ENCODE measurements at regions not wholly inside any gene's neighbourhood (a gene's known extent, or its start where the extent isn't known, plus 50 kb on each side); places are given as distances from the start of the nearest gene placed in this dataset.

DNA sequence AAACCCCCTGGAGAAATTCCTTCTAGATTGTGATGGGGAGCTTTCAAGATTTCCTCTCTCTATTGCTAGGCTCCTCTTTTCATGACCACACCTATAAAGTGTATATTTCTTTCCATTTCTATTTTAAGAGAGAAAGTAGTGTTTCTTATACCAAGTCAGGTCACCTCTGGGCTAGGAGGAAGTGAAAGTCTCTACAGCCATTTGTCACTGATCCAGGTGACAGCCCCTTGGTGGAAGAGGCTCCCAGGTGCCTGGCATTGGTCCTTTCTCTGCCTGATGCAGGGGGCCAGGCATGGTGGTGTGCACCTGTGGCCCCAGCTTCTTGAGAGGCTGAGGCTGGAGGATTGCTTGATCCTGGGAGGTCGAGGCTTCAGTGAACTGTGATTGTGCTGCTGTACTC, 64.7 kb downstream of the DHCR7 start:
- Mint-ChIP-seq H3K27me3 (ENCODE audit: insufficient read depth, unreplicated experiment) (peaks cover 18% of the 10 kb centered on the region), H3K36me3 (ENCODE audit: insufficient read depth, unreplicated experiment) (peaks cover 10% of the 10 kb centered on the region), H3K27ac (ENCODE audit: unreplicated experiment) (no peak overlapping the region), H3K9me3 (ENCODE audit: unreplicated experiment) (peaks cover 36% of the 10 kb centered on the region), H3K4me1 (ENCODE audit: low read depth, unreplicated experiment) (peaks cover 11% of the 10 kb centered on the region), H3K4me3 (ENCODE audit: unreplicated experiment) (no peak overlapping the region)
- DNase-seq: no peak
- no TSS peak for BruUV-seq (replicated peaks)
- TF ChIP-seq, protein P1, sequence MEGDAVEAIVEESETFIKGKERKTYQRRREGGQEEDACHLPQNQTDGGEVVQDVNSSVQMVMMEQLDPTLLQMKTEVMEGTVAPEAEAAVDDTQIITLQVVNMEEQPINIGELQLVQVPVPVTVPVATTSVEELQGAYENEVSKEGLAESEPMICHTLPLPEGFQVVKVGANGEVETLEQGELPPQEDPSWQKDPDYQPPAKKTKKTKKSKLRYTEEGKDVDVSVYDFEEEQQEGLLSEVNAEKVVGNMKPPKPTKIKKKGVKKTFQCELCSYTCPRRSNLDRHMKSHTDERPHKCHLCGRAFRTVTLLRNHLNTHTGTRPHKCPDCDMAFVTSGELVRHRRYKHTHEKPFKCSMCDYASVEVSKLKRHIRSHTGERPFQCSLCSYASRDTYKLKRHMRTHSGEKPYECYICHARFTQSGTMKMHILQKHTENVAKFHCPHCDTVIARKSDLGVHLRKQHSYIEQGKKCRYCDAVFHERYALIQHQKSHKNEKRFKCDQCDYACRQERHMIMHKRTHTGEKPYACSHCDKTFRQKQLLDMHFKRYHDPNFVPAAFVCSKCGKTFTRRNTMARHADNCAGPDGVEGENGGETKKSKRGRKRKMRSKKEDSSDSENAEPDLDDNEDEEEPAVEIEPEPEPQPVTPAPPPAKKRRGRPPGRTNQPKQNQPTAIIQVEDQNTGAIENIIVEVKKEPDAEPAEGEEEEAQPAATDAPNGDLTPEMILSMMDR (IDR thresholded peaks at IDR 0.05; ENCODE audit: insufficient read depth in 1 of 2, low read depth in 1 of 2, low read length in 1 of 2, severe bottlenecking in 1 of 2, unreplicated experiment in 1 of 2): no peak
- H3K9me3 ChIP-seq: peaks cover 11% of the 10 kb centered on the region
- no peaks in the 10 kb centered on the region for H3K36me3 ChIP-seq (ENCODE audit: control insufficient read depth, insufficient read depth, low read length)
- ChIA-PET CTCF (interaction anchor here (0.6 kb wide), 1 partner anchor 36 kb away, joined by 3 read pairs; no protein-coding TSS in a partner anchor), POLR2A (no interaction called here)
- intact Hi-C loops (cut with micrococcal nuclease; ENCODE audit: unreplicated experiment): no loop called here
- H3K4me3 ChIP-seq (ENCODE audit: low read depth, low read length): no peak overlapping the region
- H3K27me3 ChIP-seq (replicated peaks; ENCODE audit: control insufficient read depth, insufficient read depth, low read length): no peaks in the 10 kb centered on the region; the same call in 1 of the 2 replicates
- H3K4me1 ChIP-seq: peaks cover 5% of the 10 kb centered on the region; the same call in 1 of the 2 replicates

DNA sequence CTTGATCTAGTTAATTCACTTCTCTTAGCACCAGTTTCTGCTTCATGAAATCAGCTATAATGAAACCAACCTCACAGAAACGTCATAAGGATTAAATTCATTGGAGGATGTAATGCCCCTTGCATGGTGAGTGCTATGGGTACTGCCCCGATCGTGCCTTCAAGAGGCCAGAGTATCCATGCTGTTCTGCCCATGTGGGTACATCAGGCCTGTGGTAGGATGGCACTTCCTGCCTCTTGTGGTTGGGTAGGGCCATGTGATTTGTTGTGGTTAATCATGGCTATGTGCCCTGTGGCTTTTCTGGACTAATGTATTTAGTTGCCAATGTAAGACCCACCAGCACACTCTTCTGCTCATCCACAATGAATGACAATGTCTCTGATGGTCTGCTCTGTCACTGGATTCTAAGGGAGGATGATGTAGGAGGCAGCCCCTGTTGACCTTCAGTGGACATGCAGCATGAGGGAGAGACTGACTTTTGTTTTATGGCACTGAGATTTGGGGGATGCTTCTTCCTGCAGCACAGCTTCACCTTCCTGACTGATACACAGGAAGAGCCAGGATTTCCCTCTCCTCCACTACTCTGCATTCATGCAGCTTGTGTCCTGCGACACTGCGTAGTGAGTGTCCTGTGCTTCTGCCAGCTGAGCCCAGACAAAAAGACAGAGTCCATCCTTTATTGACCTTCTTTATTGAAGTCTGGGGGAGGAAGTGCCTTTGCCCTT, 66.2 kb downstream of the DHCR7 start:
- ChIA-PET POLR2A (interaction anchor here (0.6 kb wide), 1 partner anchor 71 kb away, joined by 3 read pairs; the partner anchor contains the start of gene NADSYN1), CTCF (interaction anchor here (0.5 to 1.6 kb wide), 2 partner anchors 9 to 181 kb away, joined by 3 to 5 read pairs; no protein-coding TSS in a partner anchor)
- Mint-ChIP-seq H3K4me3 (ENCODE audit: unreplicated experiment) (no peak overlapping the region), H3K36me3 (ENCODE audit: insufficient read depth, unreplicated experiment) (no peaks in the 10 kb centered on the region), H3K9me3 (ENCODE audit: unreplicated experiment) (peaks cover 24% of the 10 kb centered on the region), H3K4me1 (ENCODE audit: low read depth, unreplicated experiment) (peaks cover 11% of the 10 kb centered on the region), H3K27me3 (ENCODE audit: insufficient read depth, unreplicated experiment) (peaks cover 16% of the 10 kb centered on the region), H3K27ac (ENCODE audit: unreplicated experiment) (no peak overlapping the region)
- Histone ChIP-seq H3K9me3 (peaks cover 6% of the 10 kb centered on the region), H3K27me3 (replicated peaks; ENCODE audit: control insufficient read depth, insufficient read depth, low read length) (no peaks in the 10 kb centered on the region), H3K4me1 (peaks cover 5% of the 10 kb centered on the region; the same call in 1 of the 2 replicates), H3K4me3 (ENCODE audit: low read depth, low read length) (no peak overlapping the region), H3K36me3 (ENCODE audit: control insufficient read depth, insufficient read depth, low read length) (no peaks in the 10 kb centered on the region)
- TF ChIP-seq, protein P1 (IDR thresholded peaks at IDR 0.05; ENCODE audit: insufficient read depth in 1 of 2, low read depth in 1 of 2, low read length in 1 of 2, severe bottlenecking in 1 of 2, unreplicated experiment in 1 of 2): no peak
- no peak for DNase-seq
- BruUV-seq (replicated peaks): no TSS peak
- intact Hi-C loops (cut with micrococcal nuclease; ENCODE audit: unreplicated experiment): no loop called here

DNA sequence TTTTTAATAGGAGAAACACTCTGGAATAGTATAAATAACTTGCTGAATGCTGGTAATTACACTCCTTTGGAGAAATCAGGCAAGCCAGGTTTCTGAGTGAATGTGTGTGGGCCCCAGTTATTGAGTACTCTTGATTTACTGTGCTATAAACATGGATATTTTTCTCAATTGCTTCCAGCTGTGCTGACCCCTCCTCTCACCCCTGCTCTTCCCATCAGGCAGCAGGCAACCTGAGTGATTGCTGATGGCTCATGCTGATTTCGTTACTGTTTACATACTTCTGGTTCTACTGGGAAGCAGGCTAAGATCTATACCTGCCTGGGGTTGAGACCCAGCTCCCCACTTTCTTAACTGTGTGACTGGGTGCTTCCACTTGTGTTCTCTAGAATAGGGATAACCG, 68.5 kb downstream of the DHCR7 start:
- H3K9me3 Mint-ChIP-seq (ENCODE audit: unreplicated experiment): peaks cover 11% of the 10 kb centered on the region
- DNase-seq: no peak
- Histone ChIP-seq H3K4me1 (peaks cover 4% of the 10 kb centered on the region; the same call in 1 of the 2 replicates), H3K9me3 (peaks cover 6% of the 10 kb centered on the region), H3K27me3 (replicated peaks; ENCODE audit: control insufficient read depth, insufficient read depth, low read length) (no peaks in the 10 kb centered on the region), H3K36me3 (ENCODE audit: control insufficient read depth, insufficient read depth, low read length) (no peaks in the 10 kb centered on the region), H3K4me3 (ENCODE audit: low read depth, low read length) (no peak overlapping the region)
- ChIA-PET POLR2A (no interaction called here), CTCF (no interaction called here)
- H3K4me3 Mint-ChIP-seq (ENCODE audit: unreplicated experiment): no peak overlapping the region
- BruUV-seq (replicated peaks): no TSS peak
- H3K27ac Mint-ChIP-seq (ENCODE audit: unreplicated experiment): no peak overlapping the region
- peaks cover 7% of the 10 kb centered on the region for H3K4me1 Mint-ChIP-seq (ENCODE audit: low read depth, unreplicated experiment)
- intact Hi-C loops (cut with micrococcal nuclease; ENCODE audit: unreplicated experiment): no loop called here
- no peaks in the 10 kb centered on the region for H3K36me3 Mint-ChIP-seq (ENCODE audit: insufficient read depth, unreplicated experiment)
- H3K27me3 Mint-ChIP-seq (ENCODE audit: insufficient read depth, unreplicated experiment): peaks cover 14% of the 10 kb centered on the region
- TF ChIP-seq, protein P1 (IDR thresholded peaks at IDR 0.05; ENCODE audit: insufficient read depth in 1 of 2, low read depth in 1 of 2, low read length in 1 of 2, severe bottlenecking in 1 of 2, unreplicated experiment in 1 of 2): no peak

All from Caco-2 (cell line).